SK-N-SH (cell line): ENCODE measurements at regions not wholly inside any gene's neighbourhood (a gene's known extent, or its start where the extent isn't known, plus 50 kb on each side); places are given as distances from the start of the nearest gene placed in this dataset.

Experiments
- CTCF ChIA-PET: fragments of 300-600, 350-600 bp; formaldehyde crosslinking; extraction: SDS; loops from one replicate; lab custom pipeline; 2021; lab: Yijun Ruan, JAX
- POLR2A ChIA-PET: fragments of 350-600 bp; sonication (Branson Sonifier 250); formaldehyde crosslinking; extraction: SDS; loops from one replicate; lab custom pipeline; 2020; ENCODE audit warnings: antibody characterized with exemption, inconsistent platforms; lab: Yijun Ruan, JAX
- DNase-seq: peaks from one replicate; pipeline ENCODE4 v3.0.0; 2012
- H2AFZ ChIP-seq: fragments of 200-600 bp; sonication (generic); 2 replicates; pipeline ENCODE4 v1.8.1; 2016; ENCODE audit warnings: antibody characterized with exemption, mild to moderate bottlenecking, low read depth
- H3F3A ChIP-seq: fragments of 200-600 bp; sonication (generic); replicated peaks from 2 replicates; pipeline ENCODE3; 2016; ENCODE audit warnings: antibody characterized with exemption, mild to moderate bottlenecking; ENCODE audit not compliant: insufficient read depth
- H3K27ac ChIP-seq, 2 experiments: fragments of 200-500 bp in 1 of 2; fragments of 200-600 bp in 1 of 2; sonication (Bioruptor generic) in 1 of 2; sonication (generic), shearing (Covaris generic) in 1 of 2; 2 replicates each; pipeline versions ENCODE4 v1.5.1 to v1.6.1; 2014 to 2016; ENCODE audit warnings: low read depth in 2 of 2, inconsistent platforms in 1 of 2, low read length in 1 of 2, mild to moderate bottlenecking in 1 of 2, mixed read lengths in 1 of 2
- H3K27me3 ChIP-seq: fragments of 200-600 bp; sonication (generic), shearing (Covaris generic); 2 replicates; pipeline ENCODE4 v1.6.1; 2016; ENCODE audit warnings: mixed run types; ENCODE audit not compliant: insufficient read depth
- H3K36me3 ChIP-seq, 2 experiments: fragments of 200-500 bp in 1 of 2; fragments of 200-600 bp in 1 of 2; sonication (Bioruptor generic) in 1 of 2; sonication (generic) in 1 of 2; replicated peaks in 1 of 2; 2 replicates each; pipeline versions ENCODE3 to v1.5.1; 2014 to 2016; ENCODE audit warnings: low read length in 1 of 2, mild to moderate bottlenecking in 1 of 2; ENCODE audit not compliant: insufficient read depth in 2 of 2, control insufficient read depth in 1 of 2
- H3K4me1 ChIP-seq, 2 experiments: fragments of 200-500 bp in 1 of 2; fragments of 200-600 bp in 1 of 2; sonication (Bioruptor generic) in 1 of 2; sonication (generic), shearing (Covaris generic) in 1 of 2; 2 replicates each; pipeline versions ENCODE4 v1.5.1 to v1.6.1; 2014 to 2016; ENCODE audit warnings: low read depth in 1 of 2, low read length in 1 of 2, mixed run types in 1 of 2; ENCODE audit not compliant: insufficient read depth in 2 of 2, control insufficient read depth in 1 of 2
- H3K4me2 ChIP-seq: fragments of 200-600 bp; sonication (generic), shearing (Covaris generic); 2 replicates; pipeline ENCODE4 v1.6.1; 2017; ENCODE audit warnings: mixed run types
- H3K4me3 ChIP-seq, 2 experiments: fragments of 200-500 bp in 1 of 2; fragments of 200-600 bp in 1 of 2; sonication (Bioruptor generic) in 1 of 2; sonication (generic), shearing (Covaris generic) in 1 of 2; 2 replicates each; pipeline versions ENCODE4 v1.5.1 to v1.8.1; 2014 to 2016; ENCODE audit warnings: low read depth in 2 of 2, inconsistent platforms in 1 of 2, low read length in 1 of 2, mild to moderate bottlenecking in 1 of 2, mixed read lengths in 1 of 2, moderate library complexity in 1 of 2
- H3K79me2 ChIP-seq: fragments of 200-600 bp; sonication (generic); 2 replicates; pipeline ENCODE4 v1.8.1; 2017; ENCODE audit warnings: mild to moderate bottlenecking; ENCODE audit not compliant: insufficient read depth
- H3K9ac ChIP-seq: fragments of 200-600 bp; sonication (generic); 2 replicates; pipeline ENCODE4 v1.6.1; 2017; ENCODE audit warnings: mixed run types
- H3K9me2 ChIP-seq: fragments of 200-600 bp; sonication (generic); 2 replicates; pipeline ENCODE4 v1.6.1; 2017; ENCODE audit warnings: mixed run types
- H3K9me3 ChIP-seq: fragments of 200-600 bp; sonication (generic); 2 replicates; pipeline ENCODE4 v1.6.1; 2017; ENCODE audit warnings: mixed run types, mild to moderate bottlenecking, moderate library complexity
- H4K20me1 ChIP-seq: fragments of 200-600 bp; sonication (generic); 2 replicates; pipeline ENCODE4 v1.6.1; 2017; ENCODE audit warnings: mild to moderate bottlenecking, mixed run types; ENCODE audit not compliant: insufficient read depth
- FOSL2 ChIP-seq: IDR thresholded peaks from 2 replicates; pipeline ENCODE4 v1.4.0; 2012; ENCODE audit warnings: low read depth, mild to moderate bottlenecking, moderate library complexity, borderline replicate concordance
- MEF2A ChIP-seq: IDR thresholded peaks from 2 replicates; pipeline ENCODE4 v1.4.0; 2012; ENCODE audit warnings: low read depth, borderline replicate concordance
- POLR2AphosphoS5 ChIP-seq: IDR thresholded peaks from 2 replicates; pipeline ENCODE4 v1.6.1; 2012; ENCODE audit warnings: low read depth, low read length
- RCOR1 ChIP-seq: fragments of 150-350 bp; IDR thresholded peaks from 2 replicates; pipeline ENCODE4 v1.6.1; 2017; ENCODE audit warnings: antibody characterized with exemption, low read length
- TCF12 ChIP-seq: IDR thresholded peaks from 2 replicates; pipeline ENCODE4 v1.4.0; 2012
- TEAD4 ChIP-seq: IDR thresholded peaks from 2 replicates; pipeline ENCODE4 v1.4.0; 2012; ENCODE audit warnings: mild to moderate bottlenecking, borderline replicate concordance; ENCODE audit not compliant: insufficient read depth
- WGBS: methylation state at CpG from one replicate; pipeline ENCODE4 v1.1.6; 2017; ENCODE audit warnings: low lambda C conversion rate; 5-methylcytosine and 5-hydroxymethylcytosine counted together
- TF ChIP-seq, protein P1 (sequence below): IDR thresholded peaks from 2 replicates; pipeline ENCODE4 v1.4.0; 2012; ENCODE audit warnings: low read depth, borderline replicate concordance
- TF ChIP-seq, protein P2 (sequence below): fragments of 150-350 bp; IDR thresholded peaks from 2 replicates; pipeline ENCODE4 v1.6.1; 2016; ENCODE audit warnings: mild to moderate bottlenecking, low read depth, low read length
- TF ChIP-seq, protein P3 (sequence below): IDR thresholded peaks from 2 replicates; pipeline ENCODE4 v1.6.1; 2012; ENCODE audit warnings: mild to moderate bottlenecking, low read depth, low read length, moderate library complexity

DNA sequence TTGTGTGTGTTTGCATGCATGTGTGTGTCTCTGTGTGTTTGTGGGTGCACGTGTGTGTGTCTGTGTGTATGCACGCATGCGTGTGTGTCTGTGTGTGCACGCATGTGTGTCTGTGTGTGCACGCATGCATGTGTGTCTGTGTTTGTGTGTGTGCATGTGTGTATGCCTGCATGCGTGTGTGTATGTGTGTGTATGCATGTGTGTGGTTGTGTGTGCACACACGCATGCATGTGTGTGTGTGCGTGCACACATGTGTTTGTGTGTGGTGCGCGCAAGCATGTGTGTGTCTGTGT is 239.9 kb upstream of the TNRC6C start:
- peaks cover 0 to 12% of the 10 kb centered on the region in 2 experiments; a peak in 1 of 4 replicates for H3K4me1 ChIP-seq
- peaks cover 0 to 5% of the 10 kb centered on the region in 2 experiments for H3K36me3 ChIP-seq
- CTCF ChIA-PET = interaction anchor here (0.9 to 1.1 kb wide), 2 partner anchors 9 to 295 kb away, joined by 3 read pairs; no protein-coding TSS in a partner anchor
- POLR2A ChIA-PET = no interaction called here
- H3K9me3 ChIP-seq = peaks cover 16% of the 10 kb centered on the region
- H4K20me1 ChIP-seq = no peaks in the 10 kb centered on the region
- H3K9ac ChIP-seq = no peak overlapping the region
- no peak overlapping the region for H3K27ac ChIP-seq
- 0 out of 2 replicates have a peak, but pooled peaks cover 3% of the 10 kb centered on the region for H3K27me3 ChIP-seq
- 88% methylated on average over 10 of the region's 10 CpGs for WGBS
- TF ChIP-seq, protein P1, sequence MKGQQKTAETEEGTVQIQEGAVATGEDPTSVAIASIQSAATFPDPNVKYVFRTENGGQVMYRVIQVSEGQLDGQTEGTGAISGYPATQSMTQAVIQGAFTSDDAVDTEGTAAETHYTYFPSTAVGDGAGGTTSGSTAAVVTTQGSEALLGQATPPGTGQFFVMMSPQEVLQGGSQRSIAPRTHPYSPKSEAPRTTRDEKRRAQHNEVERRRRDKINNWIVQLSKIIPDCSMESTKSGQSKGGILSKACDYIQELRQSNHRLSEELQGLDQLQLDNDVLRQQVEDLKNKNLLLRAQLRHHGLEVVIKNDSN = no peak
- TF ChIP-seq, protein P2, sequence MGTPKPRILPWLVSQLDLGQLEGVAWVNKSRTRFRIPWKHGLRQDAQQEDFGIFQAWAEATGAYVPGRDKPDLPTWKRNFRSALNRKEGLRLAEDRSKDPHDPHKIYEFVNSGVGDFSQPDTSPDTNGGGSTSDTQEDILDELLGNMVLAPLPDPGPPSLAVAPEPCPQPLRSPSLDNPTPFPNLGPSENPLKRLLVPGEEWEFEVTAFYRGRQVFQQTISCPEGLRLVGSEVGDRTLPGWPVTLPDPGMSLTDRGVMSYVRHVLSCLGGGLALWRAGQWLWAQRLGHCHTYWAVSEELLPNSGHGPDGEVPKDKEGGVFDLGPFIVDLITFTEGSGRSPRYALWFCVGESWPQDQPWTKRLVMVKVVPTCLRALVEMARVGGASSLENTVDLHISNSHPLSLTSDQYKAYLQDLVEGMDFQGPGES = no peak
- DNase-seq = no peak
- H3K9me2 ChIP-seq = 0 out of 2 replicates have a peak, but pooled peaks cover 3% of the 10 kb centered on the region
- H3K79me2 ChIP-seq = no peaks in the 10 kb centered on the region
- H2AFZ ChIP-seq = no peak overlapping the region
- no peak overlapping the region for H3K4me3 ChIP-seq
- no peak overlapping the region for H3K4me2 ChIP-seq
- no peaks in the 10 kb centered on the region for H3F3A ChIP-seq

DNA sequence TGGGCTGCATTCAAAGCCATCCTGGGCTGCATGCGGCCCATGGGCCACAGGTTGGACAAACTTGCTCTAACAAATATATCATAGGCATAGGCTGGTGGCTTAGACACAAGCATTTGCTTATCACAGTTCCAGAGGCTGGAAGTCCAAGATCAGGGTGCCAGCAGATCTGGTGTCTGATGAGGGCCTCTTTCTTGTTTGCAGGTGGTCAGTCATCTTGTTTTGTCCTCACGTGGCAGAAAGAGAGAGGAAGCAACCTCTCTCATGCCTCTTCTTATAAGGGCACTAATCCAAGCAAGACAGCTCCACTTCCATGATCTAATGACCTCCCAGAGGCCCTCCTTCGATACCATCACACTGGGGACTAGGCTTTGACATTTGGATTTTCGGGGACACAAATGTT is 238.7 kb upstream of the TNRC6C start:
- Histone ChIP-seq H2AFZ (no peak overlapping the region), H3K27ac (no peak overlapping the region), H3K27me3 (0 out of 2 replicates have a peak, but pooled peaks cover 3% of the 10 kb centered on the region), H3K4me2 (no peak overlapping the region), H3K79me2 (no peaks in the 10 kb centered on the region), H3F3A (no peaks in the 10 kb centered on the region), H3K4me1 (peaks cover 0 to 24% of the 10 kb centered on the region in 2 experiments; a peak in 1 of 4 replicates), H3K4me3 (no peak overlapping the region), H3K9ac (no peak overlapping the region), H4K20me1 (no peaks in the 10 kb centered on the region), H3K36me3 (no peaks in the 10 kb centered on the region), H3K9me2 (0 out of 2 replicates have a peak, but pooled peaks cover 3% of the 10 kb centered on the region), H3K9me3 (peaks cover 5% of the 10 kb centered on the region)
- WGBS = 34% methylated on average over 4 of the region's 4 CpGs
- ChIA-PET POLR2A (interaction anchor here (1.4 kb wide), 1 partner anchor 83 kb away, joined by 4 read pairs; no protein-coding TSS in a partner anchor), CTCF (interaction anchor here (0.6 to 1.1 kb wide), 3 partner anchors 10 to 294 kb away, joined by 3 to 4 read pairs (median 3); no protein-coding TSS in a partner anchor)
- DNase-seq = no peak
- TF ChIP-seq FOSL2 = no peak
- TF ChIP-seq POLR2AphosphoS5 = no peak
- TF ChIP-seq, protein P1 = no peak
- no peak for TF ChIP-seq TEAD4
- TF ChIP-seq, protein P3, sequence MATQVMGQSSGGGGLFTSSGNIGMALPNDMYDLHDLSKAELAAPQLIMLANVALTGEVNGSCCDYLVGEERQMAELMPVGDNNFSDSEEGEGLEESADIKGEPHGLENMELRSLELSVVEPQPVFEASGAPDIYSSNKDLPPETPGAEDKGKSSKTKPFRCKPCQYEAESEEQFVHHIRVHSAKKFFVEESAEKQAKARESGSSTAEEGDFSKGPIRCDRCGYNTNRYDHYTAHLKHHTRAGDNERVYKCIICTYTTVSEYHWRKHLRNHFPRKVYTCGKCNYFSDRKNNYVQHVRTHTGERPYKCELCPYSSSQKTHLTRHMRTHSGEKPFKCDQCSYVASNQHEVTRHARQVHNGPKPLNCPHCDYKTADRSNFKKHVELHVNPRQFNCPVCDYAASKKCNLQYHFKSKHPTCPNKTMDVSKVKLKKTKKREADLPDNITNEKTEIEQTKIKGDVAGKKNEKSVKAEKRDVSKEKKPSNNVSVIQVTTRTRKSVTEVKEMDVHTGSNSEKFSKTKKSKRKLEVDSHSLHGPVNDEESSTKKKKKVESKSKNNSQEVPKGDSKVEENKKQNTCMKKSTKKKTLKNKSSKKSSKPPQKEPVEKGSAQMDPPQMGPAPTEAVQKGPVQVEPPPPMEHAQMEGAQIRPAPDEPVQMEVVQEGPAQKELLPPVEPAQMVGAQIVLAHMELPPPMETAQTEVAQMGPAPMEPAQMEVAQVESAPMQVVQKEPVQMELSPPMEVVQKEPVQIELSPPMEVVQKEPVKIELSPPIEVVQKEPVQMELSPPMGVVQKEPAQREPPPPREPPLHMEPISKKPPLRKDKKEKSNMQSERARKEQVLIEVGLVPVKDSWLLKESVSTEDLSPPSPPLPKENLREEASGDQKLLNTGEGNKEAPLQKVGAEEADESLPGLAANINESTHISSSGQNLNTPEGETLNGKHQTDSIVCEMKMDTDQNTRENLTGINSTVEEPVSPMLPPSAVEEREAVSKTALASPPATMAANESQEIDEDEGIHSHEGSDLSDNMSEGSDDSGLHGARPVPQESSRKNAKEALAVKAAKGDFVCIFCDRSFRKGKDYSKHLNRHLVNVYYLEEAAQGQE = no peak
- TF ChIP-seq MEF2A = no peak
- no peak for TF ChIP-seq RCOR1
- TF ChIP-seq TCF12 = no peak
